Astrocyte of the hippocampus (primary cell): ENCODE measurements at regions not wholly inside any gene's neighbourhood (a gene's known extent, or its start where the extent isn't known, plus 50 kb on each side); places are given as distances from the start of the nearest gene placed in this dataset.
"Not testable (repeated sequence)": the region's sequence is repeated elsewhere in the genome, so short reads cannot be mapped to it uniquely, and the experiment has no call there.

Experiments
- DNase-seq: peaks from one replicate; pipeline ENCODE4 v3.0.0; 2011; ENCODE audit warnings: low read depth, low spot score

DNA sequence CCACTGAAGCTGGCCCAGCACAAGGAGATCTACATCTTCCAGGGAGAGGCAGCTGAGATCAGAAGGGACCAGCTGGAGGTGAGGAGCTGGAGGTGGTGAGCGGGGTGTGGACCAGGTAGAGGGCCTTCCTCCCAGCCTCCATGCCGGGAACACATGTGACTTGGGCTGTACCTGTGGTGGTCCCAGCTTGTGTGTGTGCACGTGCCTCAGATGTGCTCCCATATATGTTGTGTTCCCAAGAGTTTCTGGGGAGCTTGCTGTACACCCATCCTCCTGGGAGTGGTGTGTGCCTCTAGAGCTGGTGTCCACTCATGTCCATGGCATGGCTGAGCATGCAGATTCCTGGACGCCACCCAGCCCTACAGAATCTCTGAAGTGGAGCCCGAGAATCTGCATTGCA lies 183.7 kb upstream of the AKAP13 start:
- DNase-seq = not testable (repeated sequence)

DNA sequence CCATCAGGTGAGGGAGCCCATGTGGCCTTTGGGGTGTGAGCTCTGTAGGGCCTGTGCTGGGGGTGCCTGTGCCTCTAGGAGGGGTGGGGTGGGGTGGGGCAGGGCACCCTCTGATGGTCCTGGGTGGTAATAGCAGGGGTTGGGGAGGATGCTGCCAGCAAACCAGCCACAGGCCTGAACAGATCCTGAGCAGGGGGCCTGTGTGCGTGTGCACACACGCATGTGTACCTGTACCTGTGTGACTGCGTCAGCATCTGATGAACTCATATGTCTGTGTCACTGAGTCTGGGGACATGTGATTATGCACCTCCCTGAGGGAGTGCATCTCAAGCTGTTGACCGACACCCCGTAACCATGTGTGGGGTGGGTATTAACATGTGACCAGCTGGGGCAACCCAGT lies 182.8 kb upstream of the AKAP13 start:
- not testable (repeated sequence) for DNase-seq

GRCh38 chr15:85198432-85198831 lies 182.0 kb upstream of the AKAP13 start:
- DNase-seq = not testable (repeated sequence)

DNA sequence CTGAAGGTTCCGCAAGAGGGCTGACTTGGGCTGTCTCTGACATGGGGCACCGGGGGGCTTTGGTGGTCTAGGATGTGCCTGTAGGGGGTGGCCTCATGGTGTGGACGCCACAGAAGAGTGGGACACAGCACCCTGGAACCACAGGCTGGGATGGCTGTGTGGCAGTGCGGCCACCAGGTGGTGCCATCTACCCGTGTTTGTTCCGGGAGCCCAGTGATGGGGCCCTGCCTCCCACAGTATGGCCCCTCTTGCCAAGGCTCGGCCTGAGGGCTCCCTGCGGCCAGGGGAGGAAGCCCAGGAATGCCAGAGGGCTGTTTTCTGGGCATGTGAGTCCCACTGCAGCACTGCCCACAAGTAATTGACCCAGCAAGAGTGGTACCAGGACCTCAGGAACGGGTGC lies 180.2 kb upstream of the AKAP13 start:
- DNase-seq = not testable (repeated sequence)

GRCh38 chr15:85201118-85201793 lies 179.1 kb upstream of the AKAP13 start:
- DNase-seq = not testable (repeated sequence)

DNA sequence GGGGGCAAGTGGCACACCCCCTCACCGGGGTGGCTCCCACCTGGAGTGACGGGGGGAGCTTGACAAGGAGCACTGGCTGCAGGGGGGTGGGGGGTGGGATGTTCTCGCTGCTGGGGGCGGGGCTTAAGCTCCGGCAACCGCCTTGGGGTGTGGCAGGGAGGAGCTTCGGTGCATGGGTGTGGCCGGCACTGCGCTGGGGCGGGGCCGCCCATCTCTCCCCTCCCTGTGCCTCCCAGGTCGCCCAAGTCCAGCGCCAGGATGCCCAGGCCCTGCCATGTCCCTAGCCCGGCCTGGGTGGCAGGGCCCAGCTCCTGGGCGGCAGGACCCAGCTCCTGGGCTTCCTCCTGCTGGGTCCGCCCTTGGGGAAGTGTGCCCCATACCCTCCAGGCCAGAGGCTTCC lies 175.9 kb upstream of the AKAP13 start:
- not testable (repeated sequence) for DNase-seq

- DNase-seq = not testable (repeated sequence)
These were observed 146.5 kb upstream of the AKAP13 start for GRCh38 chr15:85233791-85234325.

- DNase-seq = not testable (repeated sequence)
These were observed 145.8 kb upstream of the AKAP13 start for GRCh38 chr15:85234450-85235196.

- DNase-seq = not testable (repeated sequence)
These were observed 136.3 kb upstream of the AKAP13 start for GRCh38 chr15:85244056-85244455.

DNA sequence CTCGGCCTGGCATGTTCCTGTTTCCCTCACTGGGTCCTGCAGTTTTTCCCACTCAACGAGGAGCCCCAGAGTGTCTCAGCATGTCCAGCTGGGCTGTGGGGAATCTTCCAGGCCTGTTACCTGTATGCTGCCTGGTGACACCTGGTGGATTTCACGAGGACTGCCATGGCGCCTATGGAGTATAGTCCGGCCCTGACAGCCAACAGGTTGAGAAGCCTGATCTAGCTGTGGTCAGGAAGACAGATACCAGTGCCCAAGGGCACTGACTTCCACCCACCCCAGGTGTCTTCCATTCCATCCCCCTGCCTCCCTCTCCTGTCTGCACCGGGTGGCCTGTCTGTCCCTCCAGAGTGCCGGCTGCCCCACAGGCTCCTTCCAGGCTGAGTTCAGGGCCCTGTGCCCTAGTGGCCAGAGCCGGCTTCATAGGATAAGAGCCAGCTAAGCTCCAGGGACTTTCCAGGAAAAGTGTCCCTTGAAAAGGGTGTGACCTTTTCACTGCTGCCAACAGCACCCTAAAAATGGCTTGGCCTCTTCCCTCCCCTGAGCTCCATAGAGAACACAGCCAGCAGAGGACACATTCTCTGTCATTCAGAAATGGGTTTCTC lies 129.4 kb upstream of the AKAP13 start:
- DNase-seq = not testable (repeated sequence)

GRCh38 chr15:85253196-85253915 lies 127.0 kb upstream of the AKAP13 start:
- not testable (repeated sequence) for DNase-seq

GRCh38 chr15:85254961-85255360 lies 125.4 kb upstream of the AKAP13 start:
- not testable (repeated sequence) for DNase-seq

GRCh38 chr15:85255502-85255901 lies 124.9 kb upstream of the AKAP13 start:
- not testable (repeated sequence) for DNase-seq

GRCh38 chr15:85256009-85256997 lies 124.1 kb upstream of the AKAP13 start:
- not testable (repeated sequence) for DNase-seq

- DNase-seq = not testable (repeated sequence)
These were observed 122.3 kb upstream of the AKAP13 start for GRCh38 chr15:85258062-85258445.

- DNase-seq = not testable (repeated sequence)
These were observed 121.7 kb upstream of the AKAP13 start for GRCh38 chr15:85258559-85259209.

- not testable (repeated sequence) for DNase-seq
These were observed 119.9 kb upstream of the AKAP13 start for GRCh38 chr15:85260526-85260925.

DNA sequence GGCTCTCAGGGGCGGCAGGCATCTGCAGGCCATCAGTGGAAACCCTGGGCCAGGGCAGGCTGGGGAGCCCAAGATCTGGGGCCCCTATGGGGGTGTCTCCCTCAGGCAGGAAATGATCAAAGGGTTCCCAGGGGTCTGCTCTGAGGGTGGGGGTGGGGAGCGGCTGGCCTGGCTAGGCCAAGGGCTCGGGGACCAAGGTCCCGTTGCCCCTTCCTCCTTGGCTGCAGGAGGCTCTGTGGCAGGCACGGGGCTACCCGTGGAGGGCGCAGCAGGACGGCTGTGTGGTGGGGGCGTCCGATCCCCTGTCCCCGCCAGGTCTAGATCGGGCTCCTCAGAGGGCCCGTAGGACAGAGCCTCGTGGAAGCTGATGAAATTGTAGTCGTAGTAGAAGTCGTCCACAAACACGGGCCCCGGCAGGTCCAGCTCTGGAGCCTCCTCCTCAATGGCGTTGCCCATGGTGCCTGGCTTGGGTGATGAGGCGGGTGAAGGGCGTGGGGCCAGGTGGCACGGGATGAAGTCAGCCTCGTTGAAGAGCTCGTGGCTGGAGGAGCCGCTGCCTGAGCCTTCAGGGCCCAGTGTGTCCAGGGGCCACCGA lies 117.8 kb upstream of the AKAP13 start:
- not testable (repeated sequence) for DNase-seq

DNA sequence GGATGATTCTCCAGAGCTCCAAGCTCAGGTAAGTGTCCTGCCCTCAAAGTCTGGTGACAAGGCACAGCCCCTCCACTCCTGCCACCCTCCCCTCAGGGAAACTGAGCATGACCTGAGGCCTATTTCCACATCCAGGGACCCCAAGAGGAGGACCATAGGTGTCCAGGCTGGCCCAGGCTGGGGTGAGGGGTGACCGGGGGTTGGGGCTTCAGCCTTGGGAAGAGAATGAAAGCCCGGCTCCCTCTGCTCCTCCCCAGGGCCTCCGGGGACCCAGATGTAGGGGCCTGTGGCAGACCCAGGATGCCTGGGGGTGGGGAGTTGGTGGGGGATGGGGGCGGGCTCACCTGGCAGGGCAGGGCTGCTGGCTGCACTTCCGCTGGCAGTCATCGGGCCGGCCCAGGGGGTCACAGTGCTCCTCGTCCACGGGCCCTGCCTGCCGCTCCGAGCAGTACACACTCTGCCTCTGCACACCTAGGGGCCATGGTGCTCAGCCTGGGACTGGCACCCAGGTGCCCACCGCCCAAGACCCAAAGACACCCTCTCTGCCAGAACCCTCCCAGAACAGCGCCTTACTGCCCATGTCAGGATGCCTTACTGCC lies 116.5 kb upstream of the AKAP13 start:
- not testable (repeated sequence) for DNase-seq
